Endothelial cell of umbilical vein (primary cell): ENCODE measurements at regions not wholly inside any gene's neighbourhood (a gene's known extent, or its start where the extent isn't known, plus 50 kb on each side); places are given as distances from the start of the nearest gene placed in this dataset.
"Not testable (repeated sequence)": the region's sequence is repeated elsewhere in the genome, so short reads cannot be mapped to it uniquely, and the experiment has no call there.

Experiments used
- POLR2A ChIP-seq: IDR thresholded peaks from 2 replicates; pipeline ENCODE4 v1.6.1; 2012; ENCODE audit warnings: low read depth, mild to moderate bottlenecking, control low read depth, low read length
- TF ChIP-seq, protein P1 (sequence below), 2 donors: IDR thresholded peaks; 1 replicate in 1 of 2; 2 replicates in 1 of 2; pipeline ENCODE4 v1.5.1; 2011; ENCODE audit warnings: low read length in 2 of 2, mild to moderate bottlenecking in 2 of 2, moderate library complexity in 2 of 2, control low read depth in 1 of 2, inconsistent platforms in 1 of 2, low read depth in 1 of 2; ENCODE audit not compliant: insufficient read depth in 1 of 2; ENCODE audit errors: extremely low read depth in 1 of 2

DNA sequence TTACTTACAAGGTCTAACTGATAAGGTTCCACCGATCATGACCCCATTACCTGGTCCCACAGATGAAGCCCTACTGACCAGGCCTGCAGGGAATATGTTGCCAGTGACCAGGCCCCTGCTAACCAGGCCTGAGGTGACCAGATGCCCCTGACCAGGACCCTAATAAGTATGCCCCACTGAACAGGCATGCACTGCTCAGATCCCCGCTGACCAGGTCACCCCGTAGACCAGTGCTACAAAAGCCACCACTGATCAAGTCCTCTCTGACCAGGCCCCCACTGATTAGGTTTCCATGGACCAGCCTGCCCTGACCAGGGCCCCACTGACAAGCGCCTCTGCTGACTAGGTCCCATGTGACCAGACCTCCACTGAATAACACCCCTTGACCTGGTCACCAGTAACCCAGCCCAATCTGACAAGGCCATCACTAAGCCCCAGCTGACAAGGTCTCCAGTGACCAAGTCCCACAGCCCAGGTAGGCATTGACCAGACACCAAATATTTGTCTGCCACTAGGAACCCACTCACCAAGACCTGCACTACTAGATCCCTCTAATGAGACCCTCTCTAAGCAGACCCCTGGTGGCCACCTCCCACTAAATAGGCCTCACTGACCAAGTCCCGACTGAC, 228.5 kb downstream of the CWH43 start:
- TF ChIP-seq, protein P1, sequence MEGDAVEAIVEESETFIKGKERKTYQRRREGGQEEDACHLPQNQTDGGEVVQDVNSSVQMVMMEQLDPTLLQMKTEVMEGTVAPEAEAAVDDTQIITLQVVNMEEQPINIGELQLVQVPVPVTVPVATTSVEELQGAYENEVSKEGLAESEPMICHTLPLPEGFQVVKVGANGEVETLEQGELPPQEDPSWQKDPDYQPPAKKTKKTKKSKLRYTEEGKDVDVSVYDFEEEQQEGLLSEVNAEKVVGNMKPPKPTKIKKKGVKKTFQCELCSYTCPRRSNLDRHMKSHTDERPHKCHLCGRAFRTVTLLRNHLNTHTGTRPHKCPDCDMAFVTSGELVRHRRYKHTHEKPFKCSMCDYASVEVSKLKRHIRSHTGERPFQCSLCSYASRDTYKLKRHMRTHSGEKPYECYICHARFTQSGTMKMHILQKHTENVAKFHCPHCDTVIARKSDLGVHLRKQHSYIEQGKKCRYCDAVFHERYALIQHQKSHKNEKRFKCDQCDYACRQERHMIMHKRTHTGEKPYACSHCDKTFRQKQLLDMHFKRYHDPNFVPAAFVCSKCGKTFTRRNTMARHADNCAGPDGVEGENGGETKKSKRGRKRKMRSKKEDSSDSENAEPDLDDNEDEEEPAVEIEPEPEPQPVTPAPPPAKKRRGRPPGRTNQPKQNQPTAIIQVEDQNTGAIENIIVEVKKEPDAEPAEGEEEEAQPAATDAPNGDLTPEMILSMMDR (IDR thresholded peaks at IDR 0.05; ENCODE audit: extremely low read depth in 1 of 2, insufficient read depth in 1 of 2, low read depth in 1 of 2, low read length in 2 of 2) = not testable (repeated sequence)
- not testable (repeated sequence) for TF ChIP-seq POLR2A
